HuH-7 (cell line): ENCODE measurements at regions not wholly inside any gene's neighbourhood (a gene's known extent, or its start where the extent isn't known, plus 50 kb on each side); places are given as distances from the start of the nearest gene placed in this dataset.

ENCODE experiments used
- DNase-seq: peaks from one replicate; pipeline ENCODE4 v3.0.0; 2011; ENCODE audit warnings: low spot score

DNA sequence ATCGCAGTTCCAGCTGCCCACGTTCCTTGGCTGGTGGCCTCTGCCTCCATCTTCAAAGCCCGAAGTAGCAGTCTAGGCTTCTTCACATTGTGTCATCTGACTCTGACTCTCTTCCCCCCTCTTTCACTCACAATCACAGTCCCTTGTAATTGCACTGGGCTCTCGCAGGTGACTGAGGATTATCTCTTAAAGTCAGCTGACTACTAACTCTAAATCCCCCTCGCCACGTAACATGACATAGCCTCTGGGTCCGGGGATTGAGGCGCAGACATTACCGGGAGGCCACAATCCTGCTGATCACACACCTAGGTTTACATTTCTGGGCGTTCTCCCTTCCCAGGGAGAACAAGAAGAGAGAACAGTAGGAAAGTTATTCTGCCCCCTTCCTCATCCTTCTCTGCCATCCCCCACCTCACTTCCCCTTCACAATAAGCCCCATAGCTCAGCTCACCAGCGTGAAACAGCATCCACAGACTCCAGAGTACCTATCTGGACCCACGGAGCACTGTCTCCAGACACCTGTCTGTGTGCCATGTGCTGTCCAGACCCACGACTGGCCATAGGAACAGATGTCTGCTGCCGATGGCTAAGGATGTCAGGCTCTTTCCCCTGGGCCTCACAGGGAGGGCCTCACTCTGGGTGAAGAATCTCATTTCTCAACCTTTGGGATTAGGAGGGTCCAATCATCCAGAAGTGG is 64.3 kb upstream of the FZD7 start:
- DNase-seq, result no peak

DNA sequence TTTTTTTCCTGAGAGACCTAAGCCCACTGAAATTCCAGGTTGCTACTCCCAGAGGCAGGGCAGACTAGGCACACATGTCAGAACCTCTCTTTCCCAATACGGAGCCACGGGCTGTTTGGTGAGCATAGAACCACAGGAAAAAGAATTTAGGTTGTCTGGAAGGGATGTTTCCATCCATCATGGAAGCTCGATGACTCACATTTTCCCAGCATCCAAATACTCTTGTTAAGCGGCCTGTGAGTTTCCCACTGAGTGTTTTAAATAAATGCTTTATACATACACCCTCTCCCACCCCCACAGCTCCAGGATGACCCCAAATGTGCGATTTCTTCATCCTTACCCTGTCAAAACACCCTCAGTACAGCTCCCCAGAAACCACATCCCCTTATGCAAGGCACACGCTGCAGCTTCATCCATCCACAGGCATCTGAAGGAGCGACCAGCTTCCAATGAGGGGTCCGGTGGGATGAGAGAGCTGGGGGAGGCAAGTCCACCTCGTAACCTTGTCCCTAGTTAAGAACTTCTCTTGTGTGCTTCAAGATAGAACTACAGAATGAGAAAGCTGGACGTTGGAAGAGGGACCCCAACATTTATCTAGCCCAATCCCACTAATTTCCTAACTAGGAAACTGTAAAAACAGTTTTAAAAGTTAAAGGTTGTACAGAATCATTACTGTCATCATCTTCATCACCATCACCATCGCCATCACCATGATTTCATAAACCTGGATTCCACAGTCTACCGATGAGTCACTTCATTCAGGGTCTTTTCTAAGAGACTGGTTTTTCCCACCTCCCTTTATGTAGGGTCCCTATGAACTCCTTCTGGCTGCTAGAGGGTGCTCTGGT is 63.5 kb upstream of the FZD7 start:
- no peak for DNase-seq

DNA sequence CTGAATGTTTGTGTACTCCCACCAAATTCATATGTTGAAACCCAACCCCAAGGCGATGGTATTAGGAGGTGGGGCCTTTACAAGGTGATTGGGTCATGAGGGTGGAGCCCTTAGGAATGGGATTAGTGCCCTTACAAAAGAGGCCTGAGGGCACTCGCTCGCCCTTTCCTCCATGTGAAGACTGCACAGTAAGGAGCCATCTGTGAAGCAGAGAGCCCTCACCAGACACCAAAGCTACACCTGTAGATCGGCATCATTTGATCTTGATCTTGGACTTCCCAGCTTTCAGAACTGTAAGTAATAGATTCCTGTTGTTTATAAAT is 62.9 kb upstream of the FZD7 start:
- no peak for DNase-seq

DNA sequence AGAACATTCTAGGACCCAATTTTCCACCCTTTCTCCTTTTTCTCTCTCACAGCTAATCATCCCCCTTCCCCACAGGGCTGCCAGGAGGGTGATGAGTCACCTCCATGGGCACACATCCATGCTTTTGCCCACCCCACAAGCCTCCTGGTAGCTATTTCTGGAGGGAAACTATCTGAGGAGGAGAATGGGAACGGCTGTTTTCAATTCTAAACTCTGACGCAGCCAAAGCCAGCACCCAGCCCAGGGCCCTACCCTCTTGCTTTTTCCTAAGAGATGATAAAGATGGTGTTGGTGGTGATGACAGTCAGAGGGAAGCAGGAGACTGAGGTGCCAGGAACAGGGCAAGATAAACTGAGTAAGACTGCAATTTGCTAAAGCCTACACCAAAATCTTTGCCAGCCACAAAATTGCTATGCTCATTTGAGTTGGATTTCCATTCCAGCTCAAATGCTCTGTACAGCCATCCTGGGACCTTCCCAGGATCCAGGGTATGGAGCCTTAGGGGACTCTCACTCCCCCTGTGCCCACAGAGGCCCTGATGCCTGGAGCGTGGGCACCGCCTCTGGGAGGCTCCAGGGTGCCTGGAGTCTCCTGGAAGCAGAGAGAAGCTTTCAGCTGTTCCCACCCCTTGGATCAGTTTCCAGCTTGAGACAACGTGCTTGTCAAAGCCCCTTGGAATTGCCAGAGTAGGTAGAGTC is 62.0 kb upstream of the FZD7 start:
- no peak for DNase-seq

DNA sequence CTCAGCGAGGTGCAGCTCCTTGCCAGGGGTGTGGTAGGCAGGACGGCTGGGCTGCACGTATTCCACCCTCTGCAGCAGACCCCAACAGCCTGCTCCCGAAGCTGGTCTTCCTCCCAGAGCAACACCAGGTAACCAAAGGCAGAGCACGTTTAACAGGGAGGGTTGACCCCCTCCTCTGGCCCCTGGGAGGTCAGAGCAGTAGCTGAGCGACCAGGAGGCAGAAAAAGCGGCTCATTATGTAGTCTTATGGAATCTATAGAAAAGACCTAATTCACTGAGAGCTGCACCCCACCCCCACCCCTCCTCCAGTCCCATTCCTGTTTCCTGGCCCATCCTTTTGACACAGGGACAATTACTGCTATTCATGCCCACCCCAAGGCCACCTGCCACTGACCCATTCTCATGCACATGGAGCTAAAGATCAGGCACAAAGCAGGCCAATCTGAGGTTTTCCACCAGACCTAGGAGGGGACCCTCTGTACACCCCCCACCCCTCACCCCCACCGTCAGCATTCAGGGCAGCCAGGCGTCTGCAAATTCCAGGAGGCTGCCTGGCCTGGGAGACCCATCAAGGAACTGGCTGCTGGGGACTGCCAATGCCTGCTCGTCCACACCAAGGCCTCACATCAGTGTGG is 60.9 kb upstream of the FZD7 start:
- DNase-seq, result no peak

DNA sequence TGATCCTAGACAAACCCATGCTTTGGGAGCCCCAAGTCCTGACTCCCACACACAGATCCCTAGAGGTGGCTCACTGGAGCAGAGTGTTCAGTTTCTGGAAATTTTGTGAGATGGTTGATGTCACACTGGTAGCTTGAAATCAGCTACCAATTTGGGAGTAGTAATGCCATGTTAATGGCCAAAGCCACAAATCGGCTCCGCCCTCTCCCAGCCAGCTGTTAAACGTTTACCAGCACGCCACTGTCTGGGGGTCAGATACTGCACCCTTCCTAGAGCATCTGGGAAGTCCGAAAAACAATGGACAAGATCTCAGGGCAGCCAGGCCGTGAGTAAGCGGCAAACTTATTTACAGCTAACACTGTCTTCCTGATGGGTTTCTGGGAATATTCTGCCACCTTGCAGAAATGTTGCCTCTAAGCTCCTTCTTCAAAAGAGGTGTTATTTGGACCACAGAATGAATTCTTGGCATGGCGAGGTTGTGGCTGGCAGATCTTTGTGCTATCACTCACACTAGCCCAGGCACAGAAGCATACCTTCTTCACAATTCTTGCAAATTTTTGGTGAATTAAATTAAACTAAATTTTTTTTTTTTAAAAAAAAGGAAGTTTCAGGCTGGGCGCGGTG is 60.2 kb upstream of the FZD7 start:
- no peak for DNase-seq

DNA sequence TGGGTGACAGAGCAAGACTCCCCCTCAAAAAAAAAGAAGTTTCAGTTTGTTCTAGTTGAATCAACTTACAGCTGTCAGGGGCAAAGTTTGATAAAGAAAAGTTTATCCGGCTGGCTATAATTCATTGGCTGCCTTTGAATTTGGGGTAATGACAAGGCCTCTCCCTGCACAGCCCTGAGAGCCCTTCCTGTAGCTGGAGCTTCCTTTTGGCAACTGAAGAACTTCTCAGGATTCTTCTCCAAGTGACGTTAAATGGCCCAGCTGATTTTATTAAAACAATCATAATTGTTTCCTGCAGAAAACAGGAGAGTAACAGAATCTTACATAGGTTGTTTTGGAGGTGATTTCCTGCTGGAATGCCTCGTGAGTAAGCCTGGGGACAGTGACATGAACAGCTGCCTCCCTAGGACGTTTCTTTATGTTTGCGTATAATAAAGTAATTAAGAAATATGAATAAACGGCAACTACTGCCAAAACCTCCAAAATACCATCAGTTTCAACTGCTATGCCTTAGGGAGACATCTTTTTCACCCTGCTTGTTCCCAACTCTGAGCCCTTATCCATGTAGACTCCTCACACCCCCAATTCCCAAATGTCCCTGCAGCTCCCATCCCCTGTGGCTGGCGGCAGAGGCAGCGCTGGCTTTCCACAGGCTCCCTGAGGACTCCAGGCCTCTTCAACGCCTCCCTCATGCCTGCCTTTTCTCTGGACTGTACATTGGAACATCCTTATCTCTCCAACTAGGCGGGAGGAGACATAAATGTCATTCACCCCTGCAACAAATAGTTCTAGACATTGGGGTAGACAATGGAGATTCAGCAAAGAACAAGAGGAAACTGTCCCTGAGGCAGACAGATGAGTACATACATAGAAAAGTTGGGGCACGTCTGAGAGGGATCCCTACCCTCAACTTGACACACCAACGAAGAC is 59.2 kb upstream of the FZD7 start:
- DNase-seq, result no peak

DNA sequence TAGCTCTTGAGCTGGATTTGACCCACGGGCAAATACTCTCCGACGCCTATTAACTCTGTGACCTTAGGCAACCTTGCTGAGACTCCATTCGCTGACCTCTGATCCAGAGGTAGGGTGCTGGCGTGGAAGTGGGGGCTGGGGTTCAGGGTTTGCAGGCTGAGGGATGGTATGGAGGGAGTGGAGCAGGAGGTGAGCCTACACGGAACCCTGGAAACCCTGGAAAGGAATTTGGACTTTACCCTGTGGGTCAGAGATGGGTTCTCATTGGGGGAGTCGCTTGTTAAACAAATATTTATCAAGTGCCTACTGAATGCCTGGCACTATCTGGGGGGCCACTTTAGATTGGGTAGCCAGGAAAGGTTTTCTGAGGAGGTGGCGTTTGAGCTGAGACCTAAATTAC is 58.2 kb upstream of the FZD7 start:
- DNase-seq, result peak; percentile 27

DNA sequence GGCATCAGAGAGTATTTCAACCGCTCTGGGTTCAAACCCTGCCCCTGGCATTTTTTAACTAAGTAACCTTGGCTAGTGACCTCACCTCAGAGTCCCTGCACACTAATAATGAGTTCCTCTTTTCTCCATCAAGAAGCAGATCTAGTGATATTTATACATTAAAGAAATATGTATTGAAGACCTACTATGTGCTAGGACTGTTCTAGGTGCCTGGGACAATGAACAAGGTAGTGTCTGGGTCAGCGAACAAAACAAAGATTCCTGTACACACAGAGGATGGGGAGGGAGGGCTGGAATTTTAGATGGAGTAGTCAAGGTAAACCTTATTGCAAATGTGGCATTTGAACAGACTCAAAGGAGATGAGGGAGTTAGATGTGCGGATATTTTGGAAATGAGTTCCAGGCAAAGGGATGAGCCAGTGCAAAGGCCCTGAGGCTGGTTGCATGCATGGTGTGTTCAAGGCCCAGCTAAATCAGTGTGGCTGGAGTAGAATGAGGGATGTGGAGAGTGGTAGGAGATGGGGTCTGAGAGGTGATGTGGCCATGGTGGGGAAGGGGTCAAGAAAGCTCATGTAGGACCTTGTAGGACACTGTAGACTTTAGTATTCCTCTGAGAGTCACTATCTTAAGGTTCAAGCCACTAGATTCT is 57.6 kb upstream of the FZD7 start:
- DNase-seq, result no peak

DNA sequence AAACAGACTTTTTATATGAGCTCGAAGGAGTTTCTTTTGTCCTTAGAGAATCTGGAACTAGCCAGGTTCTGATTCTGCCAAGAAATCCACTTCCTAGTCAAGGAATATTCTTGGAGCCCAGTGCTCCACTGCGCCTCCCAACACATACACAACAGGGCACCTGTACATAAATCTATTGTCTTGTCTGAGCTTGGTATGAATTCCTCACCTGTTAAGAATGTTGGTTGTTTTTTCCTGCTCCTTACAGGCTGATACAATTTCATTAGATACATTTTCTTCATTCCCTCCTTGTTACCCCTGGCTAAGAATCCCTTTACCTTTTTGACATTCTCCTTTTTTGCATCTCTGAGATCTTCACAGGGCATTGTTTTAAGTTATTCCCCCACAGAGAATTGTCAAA is 56.0 kb upstream of the FZD7 start:
- DNase-seq, result no peak

DNA sequence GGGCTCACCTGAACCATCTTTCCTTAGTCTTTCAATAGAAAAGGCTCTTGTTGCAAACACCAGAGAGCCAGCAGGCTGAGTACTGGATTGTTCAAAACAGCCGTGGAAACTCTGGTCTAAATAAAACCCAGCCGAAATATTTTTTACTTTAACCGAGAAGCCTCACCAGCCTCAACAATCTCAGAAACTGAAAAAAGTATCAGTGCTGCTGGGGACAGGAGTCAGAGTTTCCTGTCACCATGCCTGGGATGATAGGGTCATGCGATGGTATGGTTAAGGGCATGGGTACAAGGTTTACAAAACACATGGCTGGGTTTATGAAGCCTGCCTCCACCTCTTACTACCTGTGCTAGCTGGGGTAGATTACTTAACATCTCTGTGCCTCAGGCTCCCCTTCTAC is 55.3 kb upstream of the FZD7 start:
- no peak for DNase-seq

DNA sequence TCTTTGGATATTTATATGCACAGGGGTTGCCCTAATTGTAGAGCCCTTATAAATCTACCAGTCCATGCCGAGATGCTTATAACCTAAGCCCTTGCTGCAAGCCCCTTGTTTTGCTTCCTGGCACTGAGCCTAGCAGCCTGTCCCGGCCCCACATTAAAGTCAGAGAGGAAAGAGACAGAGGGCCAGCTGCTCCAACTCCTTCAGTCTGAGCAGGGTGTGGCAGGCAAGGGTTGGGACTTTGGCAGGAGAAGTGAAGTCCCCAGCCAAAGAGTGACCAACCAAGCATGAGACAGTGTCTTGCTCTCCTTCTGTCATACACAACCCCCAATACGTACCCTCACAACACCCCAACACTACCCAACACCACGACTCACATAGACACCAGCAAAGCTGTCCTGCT is 54.7 kb upstream of the FZD7 start:
- DNase-seq, result no peak

DNA sequence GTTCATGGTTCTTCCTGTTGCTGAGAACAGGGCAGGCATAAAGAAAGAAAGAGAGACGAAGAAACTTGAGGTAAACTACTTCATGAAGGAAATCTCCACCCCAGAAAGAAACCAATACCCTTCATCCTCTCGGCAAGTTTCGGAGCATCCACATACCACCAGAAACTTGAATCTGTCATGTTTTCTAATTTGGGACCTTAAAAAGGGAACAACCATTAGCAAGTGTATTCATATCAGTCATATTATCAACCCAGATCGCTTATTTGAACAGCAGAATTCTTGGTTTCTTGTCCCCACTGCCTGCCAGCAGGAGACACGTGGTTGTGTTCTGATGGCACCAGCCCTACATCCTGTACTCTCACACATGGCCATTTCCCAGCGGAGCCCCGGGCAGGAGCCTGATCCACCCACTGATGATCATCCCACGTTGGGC is 53.2 kb upstream of the FZD7 start:
- no peak for DNase-seq

DNA sequence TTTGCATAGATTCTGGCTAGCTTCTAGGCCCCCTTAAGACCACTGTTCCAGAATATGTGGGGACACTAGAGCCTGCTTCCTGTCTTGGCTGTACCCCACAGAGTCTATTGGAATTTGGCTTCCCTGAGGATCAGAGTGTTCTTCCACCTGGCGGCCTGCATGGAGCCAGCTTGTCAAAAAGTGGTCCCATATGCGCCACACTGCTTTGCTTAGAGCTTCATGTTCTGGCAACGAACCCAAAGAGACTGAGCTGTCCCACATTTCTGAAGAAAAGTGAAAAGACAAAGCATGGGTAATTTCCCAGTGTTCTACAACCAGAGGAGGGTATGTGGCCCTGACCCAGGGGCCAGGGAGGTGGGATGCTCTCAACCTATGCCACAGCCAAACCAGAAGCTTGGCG is 52.7 kb upstream of the FZD7 start:
- no peak for DNase-seq

DNA sequence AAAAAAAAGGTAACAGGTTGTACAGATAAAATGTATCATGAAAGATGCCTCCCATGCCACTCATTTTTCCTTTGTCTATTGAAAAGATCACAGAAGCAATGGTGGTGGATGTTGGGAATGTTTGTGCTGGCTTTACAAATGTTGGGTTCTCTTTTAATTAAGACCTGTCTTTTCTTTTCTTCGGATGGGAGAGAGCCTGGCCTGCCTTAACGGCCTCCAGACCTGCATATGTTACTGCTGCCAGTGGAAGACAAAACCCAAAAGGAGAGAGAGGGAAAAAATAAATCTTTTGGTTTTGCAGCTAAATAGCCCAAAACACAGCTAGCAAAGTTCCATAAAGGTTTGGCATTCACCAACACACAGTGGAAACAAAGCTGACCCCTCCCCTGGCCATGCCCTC is 50.5 kb upstream of the FZD7 start:
- DNase-seq, result no peak

DNA sequence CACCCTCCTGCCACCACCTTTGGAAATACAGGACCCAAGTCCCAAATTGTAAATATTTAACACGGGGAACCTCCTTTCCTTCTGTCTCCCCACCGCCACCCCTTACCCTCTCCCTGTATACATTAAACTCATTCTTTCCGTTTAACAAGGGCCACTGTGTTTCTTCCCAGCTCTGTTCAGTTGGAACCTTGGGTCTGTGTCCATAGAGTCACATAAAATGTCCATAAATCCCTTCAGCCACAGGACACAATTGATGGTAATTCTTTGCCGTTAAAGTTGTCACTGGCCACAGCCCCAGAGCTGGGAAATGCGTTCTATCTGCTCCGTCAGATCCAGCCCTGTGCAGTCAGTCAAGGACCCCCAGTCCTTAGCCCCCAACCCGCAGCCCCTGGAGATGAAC is 49.9 kb upstream of the FZD7 start:
- no peak for DNase-seq
